Prostate gland (tissue), 2 donors: ENCODE measurements at regions not wholly inside any gene's neighbourhood (a gene's known extent, or its start where the extent isn't known, plus 50 kb on each side); places are given as distances from the start of the nearest gene placed in this dataset.

Experiments
- DNase-seq: peaks from one replicate; pipeline ENCODE4 v3.0.0-alpha.2; 2019; ENCODE audit warnings: low spot score
- H3K27ac ChIP-seq, 2 donors: fragments of 200-600 bp; sonication (generic); 2 replicates each; pipeline ENCODE4 v1.5.1; 2017 to 2019
- H3K27me3 ChIP-seq: fragments of 200-600 bp; sonication (generic); replicated peaks from 2 replicates; pipeline ENCODE4 v1.5.1; 2019; ENCODE audit not compliant: insufficient read depth
- H3K36me3 ChIP-seq, 2 donors: fragments of 200-600 bp; sonication (generic); 1 replicate in 1 of 2; 2 replicates in 1 of 2; pipeline versions ENCODE4 v1.5.1 to v1.8.1; 2017 to 2019
- H3K4me1 ChIP-seq: fragments of 200-600 bp; sonication (generic); replicated peaks from 2 replicates; pipeline ENCODE4 v1.5.1; 2019
- H3K4me3 ChIP-seq, 2 donors: fragments of 200-600 bp; sonication (generic); 2 replicates each; pipeline ENCODE4 v1.5.1; 2017 to 2019
- H3K9me3 ChIP-seq: fragments of 200-600 bp; sonication (generic); 2 replicates; pipeline ENCODE4 v1.5.1; 2017
- CTCF ChIP-seq, 4 experiments: fragments of 200-600 bp in 2 of 4; fragments of 450-650 bp in 2 of 4; sonication (generic) in 2 of 4; IDR thresholded peaks; 1 replicate in 3 of 4; 2 replicates in 1 of 4; pipeline ENCODE4 v1.5.1; 2016 to 2019; ENCODE audit warnings: antibody characterized with exemption in 4 of 4, mild to moderate bottlenecking in 2 of 4, moderate library complexity in 2 of 4
- POLR2A ChIP-seq: fragments of 450-650 bp; IDR thresholded peaks from one replicate; pipeline ENCODE4 v1.6.1; 2016; ENCODE audit warnings: antibody characterized with exemption, mild to moderate bottlenecking
- POLR2AphosphoS5 ChIP-seq: sonication (generic); formaldehyde crosslinking; IDR thresholded peaks from one replicate; pipeline ENCODE4 v1.6.1; 2017; ENCODE audit warnings: antibody characterized with exemption
- WGBS: methylation state at CpG from one replicate; pipeline ENCODE4 v1.1.5; 2018; 5-methylcytosine and 5-hydroxymethylcytosine counted together
- intact Hi-C: fragments of 100-400 bp; cut with DNase I; formaldehyde crosslinking; loops from one replicate; pipeline ENCODE4 v1.14.2; 2022

- WGBS = 48% methylated on average over 2 of the region's 2 CpGs
- Histone ChIP-seq H3K27me3 (no peaks in the 10 kb centered on the region), H3K4me1 (no peaks in the 10 kb centered on the region), H3K36me3 (no peaks in the 10 kb centered on the region), H3K4me3 (no peak overlapping the region), H3K27ac (no peak overlapping the region), H3K9me3 (no peaks in the 10 kb centered on the region)
- no peak for DNase-seq
- TF ChIP-seq CTCF (IDR thresholded peaks at IDR 0.05) (no peak), POLR2AphosphoS5 (no peak), POLR2A (no peak)
- intact Hi-C loops = no loop called here
Observed at GRCh38 chr4:19700992-19701391, 550.7 kb upstream of the SLIT2 start.

GRCh38 chr4:19698961-19699360 lies 552.7 kb upstream of the SLIT2 start:
- DNase-seq = no peak
- Histone ChIP-seq H3K36me3 (no peaks in the 10 kb centered on the region), H3K9me3 (no peaks in the 10 kb centered on the region), H3K27ac (no peak overlapping the region), H3K4me3 (no peak overlapping the region), H3K27me3 (no peaks in the 10 kb centered on the region), H3K4me1 (no peaks in the 10 kb centered on the region)
- intact Hi-C loops = no loop called here
- TF ChIP-seq POLR2AphosphoS5 = no peak
- no peak for TF ChIP-seq POLR2A
- no peak for TF ChIP-seq CTCF (IDR thresholded peaks at IDR 0.05)
- WGBS = 98% methylated on average over 1 of the region's 1 CpG

- Histone ChIP-seq H3K4me3 (no peak overlapping the region), H3K9me3 (no peaks in the 10 kb centered on the region), H3K27me3 (no peaks in the 10 kb centered on the region), H3K36me3 (no peaks in the 10 kb centered on the region), H3K27ac (no peak overlapping the region), H3K4me1 (no peaks in the 10 kb centered on the region)
- TF ChIP-seq POLR2A (no peak), POLR2AphosphoS5 (no peak), CTCF (IDR thresholded peaks at IDR 0.05) (no peak)
- no peak for DNase-seq
- WGBS = 52% methylated on average over 4 of the region's 4 CpGs
- intact Hi-C loops = no loop called here
Observed at GRCh38 chr4:19694812-19695211, 556.9 kb upstream of the SLIT2 start.

GRCh38 chr4:19693936-19694570 lies 557.7 kb upstream of the SLIT2 start:
- no peak overlapping the region for H3K27ac ChIP-seq
- no peak for DNase-seq
- intact Hi-C loops = no loop called here
- no peaks in the 10 kb centered on the region for H3K27me3 ChIP-seq
- H3K4me3 ChIP-seq = no peak overlapping the region
- H3K4me1 ChIP-seq = no peaks in the 10 kb centered on the region
- H3K9me3 ChIP-seq = no peaks in the 10 kb centered on the region
- no peaks in the 10 kb centered on the region for H3K36me3 ChIP-seq
- TF ChIP-seq POLR2AphosphoS5 (no peak), POLR2A (no peak), CTCF (IDR thresholded peaks at IDR 0.05) (no peak)
- 23% methylated on average over 5 of the region's 5 CpGs for WGBS

GRCh38 chr4:19689511-19689910 lies 562.2 kb upstream of the SLIT2 start:
- Histone ChIP-seq H3K9me3 (no peaks in the 10 kb centered on the region), H3K27me3 (no peaks in the 10 kb centered on the region), H3K4me3 (no peak overlapping the region), H3K36me3 (no peaks in the 10 kb centered on the region), H3K27ac (no peak overlapping the region), H3K4me1 (no peaks in the 10 kb centered on the region)
- TF ChIP-seq POLR2AphosphoS5 (no peak), CTCF (IDR thresholded peaks at IDR 0.05) (no peak), POLR2A (no peak)
- DNase-seq = no peak
- intact Hi-C loops = no loop called here
- WGBS = 44% methylated on average over 3 of the region's 3 CpGs
